ENCODE measurements at regions not wholly inside any gene's neighbourhood (a gene's known extent, or its start where the extent isn't known, plus 50 kb on each side); places are given as distances from the start of the nearest gene placed in this dataset.

GRCh38 chr4:34723605-34724004 is 1520.7 kb downstream of the ARAP2 start:
- TF ChIP-seq CTCF (IDR thresholded peaks at IDR 0.05; ENCODE audit: unreplicated experiment in 3 of 3) = no peak
- no peaks in the 10 kb centered on the region for H3K9me3 Mint-ChIP-seq
- H3K27ac Mint-ChIP-seq = peak overlapping the region in 2 of 3 experiments; percentile 50 to 52
- no peak overlapping the region for H3K4me3 Mint-ChIP-seq
- H3K27me3 Mint-ChIP-seq (ENCODE audit: low read depth) = no peaks in the 10 kb centered on the region
- peaks cover 17% of the 10 kb centered on the region for H3K4me1 Mint-ChIP-seq
- H3K36me3 Mint-ChIP-seq (ENCODE audit: low read depth) = no peaks in the 10 kb centered on the region

GRCh38 chr4:34724491-34724890 is 1519.8 kb downstream of the ARAP2 start:
- Mint-ChIP-seq H3K36me3 (ENCODE audit: low read depth) (no peaks in the 10 kb centered on the region), H3K4me3 (no peak overlapping the region), H3K27me3 (ENCODE audit: low read depth) (no peaks in the 10 kb centered on the region), H3K4me1 (peaks cover 14% of the 10 kb centered on the region), H3K9me3 (no peaks in the 10 kb centered on the region), H3K27ac (no peak overlapping the region)
- no peak for TF ChIP-seq CTCF (IDR thresholded peaks at IDR 0.05; ENCODE audit: unreplicated experiment in 3 of 3)

- Mint-ChIP-seq H3K9me3 (no peaks in the 10 kb centered on the region), H3K4me3 (no peak overlapping the region), H3K27me3 (ENCODE audit: low read depth) (no peaks in the 10 kb centered on the region), H3K36me3 (ENCODE audit: low read depth) (no peaks in the 10 kb centered on the region), H3K4me1 (peaks cover 12% of the 10 kb centered on the region), H3K27ac (peak overlapping the region; percentile 14 to 54 (median 19))
- TF ChIP-seq CTCF (IDR thresholded peaks at IDR 0.05; ENCODE audit: unreplicated experiment in 3 of 3) = no peak
Measured at GRCh38 chr4:34731070-34731469, 1513.2 kb downstream of the ARAP2 start.

GRCh38 chr4:34732176-34732950 is 1512.0 kb downstream of the ARAP2 start:
- H3K4me3 Mint-ChIP-seq = no peak overlapping the region
- TF ChIP-seq CTCF (IDR thresholded peaks at IDR 0.05; ENCODE audit: unreplicated experiment in 3 of 3) = no peak
- H3K4me1 Mint-ChIP-seq = peaks cover 12% of the 10 kb centered on the region
- no peaks in the 10 kb centered on the region for H3K9me3 Mint-ChIP-seq
- no peaks in the 10 kb centered on the region for H3K27me3 Mint-ChIP-seq (ENCODE audit: low read depth)
- no peaks in the 10 kb centered on the region for H3K36me3 Mint-ChIP-seq (ENCODE audit: low read depth)
- no peak overlapping the region for H3K27ac Mint-ChIP-seq

- Mint-ChIP-seq H3K36me3 (ENCODE audit: low read depth) (no peaks in the 10 kb centered on the region), H3K4me3 (no peak overlapping the region), H3K9me3 (no peaks in the 10 kb centered on the region), H3K27ac (no peak overlapping the region), H3K27me3 (ENCODE audit: low read depth) (no peaks in the 10 kb centered on the region), H3K4me1 (peaks cover 12% of the 10 kb centered on the region)
- TF ChIP-seq CTCF (IDR thresholded peaks at IDR 0.05; ENCODE audit: unreplicated experiment in 3 of 3) = no peak
Measured at GRCh38 chr4:34733185-34733941, 1511.0 kb downstream of the ARAP2 start.

Measured in nephron (organoid).